MM.1S (cell line): ENCODE measurements at regions not wholly inside any gene's neighbourhood (a gene's known extent, or its start where the extent isn't known, plus 50 kb on each side); places are given as distances from the start of the nearest gene placed in this dataset.

Source experiments
- EZH2 ChIP-seq: fragments of 300-600 bp; sonication (generic); optimal IDR thresholded peaks from 2 replicates; pipeline ENCODE3; 2017; ENCODE audit warnings: low read depth, mild to moderate bottlenecking, antibody characterized with exemption, low read length, mixed read lengths
- EZH2phosphoT487 ChIP-seq: fragments of 300-600 bp; sonication (generic); IDR thresholded peaks from 2 replicates; pipeline ENCODE4 v1.6.1; 2018; ENCODE audit warnings: antibody characterized with exemption, low read length
- TF ChIP-seq, protein P1 (sequence below): fragments of 300-600 bp; sonication (generic); IDR thresholded peaks from 2 replicates; pipeline ENCODE4 v1.5.1; 2016; ENCODE audit warnings: antibody characterized with exemption, low read length, mixed read lengths

DNA sequence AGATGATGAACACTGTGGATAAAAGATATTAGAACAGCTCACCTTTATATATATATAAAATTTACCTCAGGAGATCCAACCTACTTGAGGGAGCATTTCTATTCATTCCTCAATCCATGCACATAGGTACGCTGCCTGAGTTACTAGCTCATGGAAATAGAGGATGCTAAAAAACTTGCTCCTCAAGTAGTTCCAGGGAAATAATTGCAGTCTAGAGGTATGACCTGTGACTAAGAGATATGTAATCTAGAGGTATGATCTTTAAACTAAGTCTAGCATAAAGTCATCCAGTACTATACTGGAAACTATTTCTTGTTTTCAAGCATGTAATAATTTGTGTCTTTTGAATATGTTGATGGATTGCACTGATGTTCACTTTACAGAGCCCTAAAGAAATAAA, 471.2 kb downstream of the TAF11L14 start:
- TF ChIP-seq, protein P1, sequence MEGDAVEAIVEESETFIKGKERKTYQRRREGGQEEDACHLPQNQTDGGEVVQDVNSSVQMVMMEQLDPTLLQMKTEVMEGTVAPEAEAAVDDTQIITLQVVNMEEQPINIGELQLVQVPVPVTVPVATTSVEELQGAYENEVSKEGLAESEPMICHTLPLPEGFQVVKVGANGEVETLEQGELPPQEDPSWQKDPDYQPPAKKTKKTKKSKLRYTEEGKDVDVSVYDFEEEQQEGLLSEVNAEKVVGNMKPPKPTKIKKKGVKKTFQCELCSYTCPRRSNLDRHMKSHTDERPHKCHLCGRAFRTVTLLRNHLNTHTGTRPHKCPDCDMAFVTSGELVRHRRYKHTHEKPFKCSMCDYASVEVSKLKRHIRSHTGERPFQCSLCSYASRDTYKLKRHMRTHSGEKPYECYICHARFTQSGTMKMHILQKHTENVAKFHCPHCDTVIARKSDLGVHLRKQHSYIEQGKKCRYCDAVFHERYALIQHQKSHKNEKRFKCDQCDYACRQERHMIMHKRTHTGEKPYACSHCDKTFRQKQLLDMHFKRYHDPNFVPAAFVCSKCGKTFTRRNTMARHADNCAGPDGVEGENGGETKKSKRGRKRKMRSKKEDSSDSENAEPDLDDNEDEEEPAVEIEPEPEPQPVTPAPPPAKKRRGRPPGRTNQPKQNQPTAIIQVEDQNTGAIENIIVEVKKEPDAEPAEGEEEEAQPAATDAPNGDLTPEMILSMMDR: no peak
- TF ChIP-seq EZH2 (no peak), EZH2phosphoT487 (no peak)
